HAP-1 (cell line): ENCODE measurements at regions not wholly inside any gene's neighbourhood (a gene's known extent, or its start where the extent isn't known, plus 50 kb on each side); places are given as distances from the start of the nearest gene placed in this dataset.
A peak's percentile ranks its signal among the peaks of the same experiment; 100 is the strongest.

Experiments used
- DNase-seq, 2 experiments: peaks; one replicate each; pipeline ENCODE4 v3.0.0-alpha.2; 2016 to 2020; ENCODE audit warnings: low spot score in 2 of 2
- H3K27me3 ChIP-seq: fragments of 250-450 bp; sonication (Bioruptor Pico); 2 replicates; pipeline ENCODE4 v1.5.1; 2020; ENCODE audit warnings: low read depth, mild to moderate bottlenecking, moderate library complexity
- H3K36me3 ChIP-seq: fragments of 250-450 bp; sonication (Bioruptor Pico); replicated peaks from 2 replicates; pipeline ENCODE4 v1.5.1; 2020; ENCODE audit warnings: mild to moderate bottlenecking
- H3K4me1 ChIP-seq: fragments of 250-450 bp; sonication (Bioruptor Pico); 2 replicates; pipeline ENCODE4 v1.5.1; 2020; ENCODE audit warnings: mild to moderate bottlenecking
- H3K4me3 ChIP-seq: fragments of 250-450 bp; sonication (Bioruptor Pico); 2 replicates; pipeline ENCODE4 v1.5.1; 2020; ENCODE audit warnings: mild to moderate bottlenecking, moderate library complexity
- H3K9me3 ChIP-seq: fragments of 250-450 bp; sonication (Bioruptor Pico); 2 replicates; pipeline ENCODE4 v1.5.1; 2020; ENCODE audit warnings: mild to moderate bottlenecking, moderate library complexity
- in situ Hi-C: fragments of 300-500 bp; cut with MboI; formaldehyde crosslinking; loops from 3 replicates; pipeline ENCODE4 v1.14.3; 2020; ENCODE audit warnings: low sequenced_read_pairs, inconsistent platforms, mixed read lengths

DNA sequence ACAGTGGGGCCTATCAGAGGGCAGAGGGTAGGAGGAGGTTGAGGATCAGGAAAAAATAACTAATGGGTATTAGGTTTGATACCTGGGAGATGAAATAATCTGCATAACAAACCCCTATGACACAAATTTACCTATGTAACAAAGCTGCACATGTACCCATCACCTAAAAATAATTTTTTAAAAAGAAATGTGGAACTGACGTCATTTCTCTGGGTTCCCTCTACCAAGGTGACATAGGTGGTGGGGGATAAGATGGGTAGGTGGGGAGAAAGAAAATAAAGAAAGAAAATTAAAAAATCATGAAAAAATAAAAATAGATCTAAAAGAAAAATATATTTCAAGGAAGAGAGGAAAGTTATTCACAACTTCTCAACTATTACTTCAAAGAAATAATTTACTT, 153.1 kb upstream of the SORCS1 start:
- H3K9me3 ChIP-seq, result no peaks in the 10 kb centered on the region

DNA sequence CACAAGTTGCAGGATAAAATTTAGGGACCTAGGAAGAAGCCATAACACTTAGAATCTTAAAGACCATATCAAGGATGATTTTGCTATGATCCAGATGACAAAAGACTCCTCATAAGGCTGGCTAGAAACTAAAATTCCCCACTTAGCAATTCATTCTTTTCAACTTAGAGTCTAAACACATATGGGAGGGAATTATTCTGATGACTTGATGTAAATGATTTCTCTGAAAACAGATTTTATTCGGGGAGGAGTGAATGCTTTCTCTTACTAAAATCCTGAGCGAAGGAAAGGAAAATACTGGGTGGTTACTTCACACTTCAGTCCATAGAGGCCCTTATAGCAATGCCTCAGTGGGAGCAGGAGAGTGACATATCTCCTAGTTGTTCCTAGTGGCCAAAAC, 138.7 kb upstream of the SORCS1 start:
- H3K9me3 ChIP-seq, result no peaks in the 10 kb centered on the region
- H3K36me3 ChIP-seq, result no peaks in the 10 kb centered on the region
- no peak for DNase-seq
- no peaks in the 10 kb centered on the region for H3K27me3 ChIP-seq
- H3K4me3 ChIP-seq, result no peak overlapping the region
- H3K4me1 ChIP-seq, result no peaks in the 10 kb centered on the region
- in situ Hi-C loops, result no loop called here

More for the DNA sequence above, 153.1 kb upstream of the SORCS1 start:
- no peaks in the 10 kb centered on the region for H3K4me1 ChIP-seq
- H3K36me3 ChIP-seq, result no peaks in the 10 kb centered on the region
- H3K27me3 ChIP-seq, result no peaks in the 10 kb centered on the region
- in situ Hi-C loops, result no loop called here
- DNase-seq, result no peak
- no peak overlapping the region for H3K4me3 ChIP-seq

GRCh38 chr10:107299606-107300005, 135.1 kb upstream of the SORCS1 start:
- in situ Hi-C loops, result no loop called here
- no peak for DNase-seq
- H3K36me3 ChIP-seq, result no peaks in the 10 kb centered on the region
- H3K4me3 ChIP-seq, result no peak overlapping the region
- no peaks in the 10 kb centered on the region for H3K4me1 ChIP-seq
- H3K27me3 ChIP-seq, result no peaks in the 10 kb centered on the region
- H3K9me3 ChIP-seq, result no peaks in the 10 kb centered on the region

DNA sequence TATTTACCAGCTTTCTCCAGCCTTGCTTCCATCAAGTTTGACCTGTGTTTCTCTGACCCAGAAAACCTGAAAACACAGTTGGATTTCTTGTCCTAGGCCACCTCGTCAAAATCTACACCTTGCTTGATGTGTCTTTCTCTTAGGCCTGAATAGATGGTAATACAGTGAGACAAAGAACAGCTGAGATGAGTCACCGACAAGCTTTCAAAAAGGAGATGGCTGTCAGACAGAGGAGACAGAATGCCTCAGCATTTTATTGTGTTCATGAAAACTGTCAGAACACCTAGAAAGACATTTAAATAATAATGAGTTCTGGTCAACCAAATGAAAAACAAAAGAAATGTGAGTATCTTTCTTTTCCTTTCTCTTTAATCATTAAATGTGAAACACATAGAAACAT, 119.7 kb upstream of the SORCS1 start:
- no peaks in the 10 kb centered on the region for H3K9me3 ChIP-seq
- in situ Hi-C loops, result no loop called here
- H3K27me3 ChIP-seq, result no peaks in the 10 kb centered on the region
- DNase-seq, result no peak
- no peaks in the 10 kb centered on the region for H3K4me1 ChIP-seq
- no peaks in the 10 kb centered on the region for H3K36me3 ChIP-seq
- H3K4me3 ChIP-seq, result no peak overlapping the region

GRCh38 chr10:107280293-107280692, 115.8 kb upstream of the SORCS1 start:
- DNase-seq, result no peak
- Histone ChIP-seq H3K9me3 (no peaks in the 10 kb centered on the region), H3K4me1 (no peaks in the 10 kb centered on the region), H3K36me3 (no peaks in the 10 kb centered on the region), H3K4me3 (no peak overlapping the region), H3K27me3 (no peaks in the 10 kb centered on the region)
- in situ Hi-C loops, result no loop called here

- in situ Hi-C loops, result no loop called here
These were observed 113.1 kb upstream of the SORCS1 start for GRCh38 chr10:107277591-107277990.

GRCh38 chr10:107275806-107276205, 111.3 kb upstream of the SORCS1 start:
- H3K9me3 ChIP-seq, result no peaks in the 10 kb centered on the region
- in situ Hi-C loops, result no loop called here
- H3K4me1 ChIP-seq, result no peaks in the 10 kb centered on the region
- H3K4me3 ChIP-seq, result no peak overlapping the region
- no peaks in the 10 kb centered on the region for H3K27me3 ChIP-seq
- no peak for DNase-seq
- no peaks in the 10 kb centered on the region for H3K36me3 ChIP-seq

More at GRCh38 chr10:107277591-107277990, 113.1 kb upstream of the SORCS1 start:
- DNase-seq, result no peak
- H3K4me1 ChIP-seq, result no peaks in the 10 kb centered on the region
- no peaks in the 10 kb centered on the region for H3K27me3 ChIP-seq
- no peaks in the 10 kb centered on the region for H3K9me3 ChIP-seq
- H3K36me3 ChIP-seq, result no peaks in the 10 kb centered on the region
- no peak overlapping the region for H3K4me3 ChIP-seq

DNA sequence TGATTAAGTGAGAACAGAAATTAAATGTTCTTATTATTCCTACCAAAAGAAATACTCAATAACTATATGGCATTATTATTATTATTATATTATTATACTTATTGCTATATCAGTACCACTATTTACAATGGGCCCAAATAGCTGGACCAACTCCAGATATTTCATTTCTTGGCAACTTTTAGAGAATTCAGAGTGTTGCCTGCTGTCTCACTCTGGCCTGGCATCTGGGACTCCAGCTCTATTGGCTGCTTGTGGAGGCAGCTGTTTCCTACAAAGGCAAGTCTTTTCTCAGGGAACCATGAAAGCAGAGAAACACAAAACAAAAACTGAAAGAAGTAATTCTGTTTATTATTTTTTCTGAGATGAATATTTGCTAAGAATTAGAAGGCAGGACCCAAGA, 105.1 kb upstream of the SORCS1 start:
- DNase-seq, result no peak
- in situ Hi-C loops, result no loop called here
- H3K4me3 ChIP-seq, result no peak overlapping the region
- H3K4me1 ChIP-seq, result no peaks in the 10 kb centered on the region
- no peaks in the 10 kb centered on the region for H3K9me3 ChIP-seq
- no peaks in the 10 kb centered on the region for H3K36me3 ChIP-seq
- no peaks in the 10 kb centered on the region for H3K27me3 ChIP-seq

DNA sequence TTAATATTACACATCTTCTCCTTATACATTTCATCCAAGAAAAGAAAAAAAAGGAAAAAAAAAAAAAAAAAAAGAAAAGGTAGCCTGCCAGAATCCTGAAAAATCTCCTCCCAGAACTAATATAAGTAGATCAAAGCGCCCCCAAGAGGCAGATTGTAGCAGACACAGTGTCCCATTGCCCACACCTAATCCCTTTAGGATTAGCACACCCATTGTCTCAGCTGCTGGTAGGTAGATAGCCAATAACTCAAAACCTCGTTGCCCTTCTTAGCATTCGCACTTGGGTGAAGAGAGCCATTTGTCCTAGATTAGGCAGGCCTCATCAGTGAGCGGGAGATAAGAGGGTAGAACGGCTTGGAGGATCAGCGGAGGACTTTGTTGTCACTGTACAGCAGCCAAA, 100.2 kb upstream of the SORCS1 start:
- H3K9me3 ChIP-seq, result no peaks in the 10 kb centered on the region

DNA sequence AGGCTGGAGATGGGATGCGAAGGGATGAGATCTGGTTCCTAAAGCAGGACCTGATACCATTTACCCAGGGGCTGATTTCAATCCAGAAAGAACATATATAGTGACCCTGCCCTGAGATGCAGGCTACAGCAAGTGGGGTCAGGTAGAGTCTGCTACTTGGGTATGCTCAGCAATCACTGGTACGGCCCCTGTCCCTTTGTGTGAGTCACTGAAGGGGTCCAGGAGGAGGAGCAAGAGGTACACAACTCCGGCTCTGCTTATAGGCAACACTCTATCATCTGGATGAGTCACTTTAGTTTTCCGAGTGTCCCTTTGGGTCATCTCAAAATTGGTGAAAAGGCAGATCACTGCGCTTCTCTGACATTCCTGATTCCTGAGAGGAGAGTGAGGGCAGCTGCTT, 79.6 kb upstream of the SORCS1 start:
- H3K4me1 ChIP-seq, result no peaks in the 10 kb centered on the region
- in situ Hi-C loops, result no loop called here
- H3K9me3 ChIP-seq, result no peaks in the 10 kb centered on the region
- no peaks in the 10 kb centered on the region for H3K27me3 ChIP-seq
- DNase-seq, result no peak
- no peak overlapping the region for H3K4me3 ChIP-seq
- no peaks in the 10 kb centered on the region for H3K36me3 ChIP-seq

More for the DNA sequence above, 100.2 kb upstream of the SORCS1 start:
- in situ Hi-C loops, result no loop called here
- peak in 1 of 2 experiments; percentile 35 for DNase-seq
- no peaks in the 10 kb centered on the region for H3K4me1 ChIP-seq
- no peak overlapping the region for H3K4me3 ChIP-seq
- no peaks in the 10 kb centered on the region for H3K27me3 ChIP-seq
- H3K36me3 ChIP-seq, result no peaks in the 10 kb centered on the region

GRCh38 chr10:107238275-107238674, 73.8 kb upstream of the SORCS1 start:
- in situ Hi-C loops, result no loop called here
- Histone ChIP-seq H3K4me1 (no peaks in the 10 kb centered on the region), H3K9me3 (no peaks in the 10 kb centered on the region), H3K36me3 (no peaks in the 10 kb centered on the region), H3K27me3 (no peaks in the 10 kb centered on the region), H3K4me3 (no peak overlapping the region)
- DNase-seq, result no peak

GRCh38 chr10:107232013-107232412, 67.5 kb upstream of the SORCS1 start:
- H3K27me3 ChIP-seq, result no peaks in the 10 kb centered on the region
- H3K9me3 ChIP-seq, result no peaks in the 10 kb centered on the region
- in situ Hi-C loops, result no loop called here
- H3K4me3 ChIP-seq, result no peak overlapping the region
- no peaks in the 10 kb centered on the region for H3K4me1 ChIP-seq
- no peaks in the 10 kb centered on the region for H3K36me3 ChIP-seq
- DNase-seq, result no peak

- Histone ChIP-seq H3K4me1 (no peaks in the 10 kb centered on the region), H3K9me3 (no peaks in the 10 kb centered on the region)
These were observed 66.4 kb upstream of the SORCS1 start for GRCh38 chr10:107230887-107231286.

DNA sequence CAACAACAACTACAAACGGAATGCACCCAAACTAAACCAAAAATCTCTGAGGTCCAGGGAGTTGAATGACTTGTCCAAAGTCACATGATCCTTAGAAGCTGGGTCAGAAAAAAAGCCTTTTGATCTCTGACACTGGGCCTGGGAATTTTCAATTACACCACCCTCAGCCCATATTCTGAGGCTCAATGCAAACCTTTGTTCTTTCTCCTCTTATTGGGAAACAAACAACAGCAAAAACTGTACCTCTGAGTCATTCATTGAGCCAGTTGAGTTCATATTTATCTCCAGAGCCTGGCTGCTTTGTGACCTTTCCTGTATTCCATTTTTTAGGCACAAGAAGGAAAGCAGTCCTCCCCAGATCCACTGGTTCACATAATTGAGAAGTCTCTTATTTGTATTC, 51.2 kb upstream of the SORCS1 start:
- DNase-seq, result no peak
- in situ Hi-C loops, result no loop called here
- H3K4me1 ChIP-seq, result no peaks in the 10 kb centered on the region
- no peak overlapping the region for H3K4me3 ChIP-seq
- H3K9me3 ChIP-seq, result no peaks in the 10 kb centered on the region
- H3K36me3 ChIP-seq, result no peaks in the 10 kb centered on the region
- H3K27me3 ChIP-seq, result no peaks in the 10 kb centered on the region

More at GRCh38 chr10:107230887-107231286, 66.4 kb upstream of the SORCS1 start:
- in situ Hi-C loops, result no loop called here
- H3K36me3 ChIP-seq, result no peaks in the 10 kb centered on the region
- no peaks in the 10 kb centered on the region for H3K27me3 ChIP-seq
- DNase-seq, result no peak
- H3K4me3 ChIP-seq, result no peak overlapping the region
